ENCODE measurements at regions not wholly inside any gene's neighbourhood (a gene's known extent, or its start where the extent isn't known, plus 50 kb on each side); places are given as distances from the start of the nearest gene placed in this dataset.

GRCh38 chr2:150153646-150154307, 333.7 kb downstream of the RND3 start:
- TF ChIP-seq CTCF (conservative IDR thresholded peaks at IDR 0.05; ENCODE audit: low read depth, low read length): no peak
- no peak for TF ChIP-seq EZH2 (IDR thresholded peaks at IDR 0.05; ENCODE audit: low read length, unreplicated experiment)

All from PC-3 (cell line).